ENCODE measurements at regions not wholly inside any gene's neighbourhood (a gene's known extent, or its start where the extent isn't known, plus 50 kb on each side); places are given as distances from the start of the nearest gene placed in this dataset.

GRCh38 chr1:190849346-190849745 lies 371.7 kb upstream of the BRINP3 start:
- TF ChIP-seq CTCF (IDR thresholded peaks at IDR 0.05) (no peak), POLR2A (IDR thresholded peaks at IDR 0.05) (no peak)
